ES-I3 (cell line): ENCODE measurements at regions not wholly inside any gene's neighbourhood (a gene's known extent, or its start where the extent isn't known, plus 50 kb on each side); places are given as distances from the start of the nearest gene placed in this dataset.

Source experiments
- H3K36me3 ChIP-seq: 2 replicates; pipeline ENCODE4 v1.6.1; 2013; ENCODE audit warnings: mild to moderate bottlenecking, low read length, control low read depth, moderate library complexity; ENCODE audit not compliant: insufficient read depth
- H3K4me1 ChIP-seq: 2 replicates; pipeline ENCODE4 v1.6.1; 2013; ENCODE audit warnings: mild to moderate bottlenecking, control low read depth, low read length; ENCODE audit not compliant: insufficient read depth
- H3K9ac ChIP-seq: 2 replicates; pipeline ENCODE4 v1.6.1; 2013; ENCODE audit warnings: low read depth, mild to moderate bottlenecking, low read length, moderate library complexity
- H3K9me3 ChIP-seq: 2 replicates; pipeline ENCODE4 v1.6.1; 2013; ENCODE audit warnings: mild to moderate bottlenecking, low read length, moderate library complexity; ENCODE audit not compliant: control insufficient read depth, insufficient read depth

GRCh38 chr5:171612749-171613148 is 172.9 kb upstream of the SMIM23 start:
- Histone ChIP-seq H3K9ac (no peak overlapping the region), H3K36me3 (no peaks in the 10 kb centered on the region), H3K4me1 (peaks cover 16% of the 10 kb centered on the region), H3K9me3 (no peaks in the 10 kb centered on the region; the same call in none of the 2 replicates)

- H3K4me1 ChIP-seq = peaks cover 19% of the 10 kb centered on the region
- H3K9ac ChIP-seq = no peak overlapping the region
- H3K36me3 ChIP-seq = no peaks in the 10 kb centered on the region
- no peaks in the 10 kb centered on the region; the same call in none of the 2 replicates for H3K9me3 ChIP-seq
These were observed 171.1 kb upstream of the SMIM23 start for GRCh38 chr5:171614511-171614910.

- no peak overlapping the region for H3K9ac ChIP-seq
These were observed 170.5 kb upstream of the SMIM23 start for GRCh38 chr5:171614971-171615653.

GRCh38 chr5:171615705-171616640 is 169.6 kb upstream of the SMIM23 start:
- no peaks in the 10 kb centered on the region; the same call in none of the 2 replicates for H3K9me3 ChIP-seq
- H3K4me1 ChIP-seq = peaks cover 19% of the 10 kb centered on the region
- H3K36me3 ChIP-seq = no peaks in the 10 kb centered on the region
- no peak overlapping the region for H3K9ac ChIP-seq

More at GRCh38 chr5:171614971-171615653, 170.5 kb upstream of the SMIM23 start:
- Histone ChIP-seq H3K4me1 (peaks cover 19% of the 10 kb centered on the region), H3K9me3 (no peaks in the 10 kb centered on the region; the same call in none of the 2 replicates), H3K36me3 (no peaks in the 10 kb centered on the region)

GRCh38 chr5:171617266-171617665 is 168.4 kb upstream of the SMIM23 start:
- Histone ChIP-seq H3K9ac (no peak overlapping the region), H3K36me3 (no peaks in the 10 kb centered on the region), H3K9me3 (no peaks in the 10 kb centered on the region; the same call in none of the 2 replicates), H3K4me1 (peaks cover 21% of the 10 kb centered on the region)

- Histone ChIP-seq H3K9ac (no peak overlapping the region), H3K36me3 (no peaks in the 10 kb centered on the region), H3K9me3 (no peaks in the 10 kb centered on the region; the same call in none of the 2 replicates), H3K4me1 (peaks cover 29% of the 10 kb centered on the region)
These were observed 167.6 kb upstream of the SMIM23 start for GRCh38 chr5:171617817-171618591.

- Histone ChIP-seq H3K9me3 (no peaks in the 10 kb centered on the region), H3K4me1 (peaks cover 36% of the 10 kb centered on the region), H3K9ac (no peak overlapping the region), H3K36me3 (no peaks in the 10 kb centered on the region)
These were observed 166.4 kb upstream of the SMIM23 start for GRCh38 chr5:171619196-171619595.

GRCh38 chr5:171619744-171620143 is 165.9 kb upstream of the SMIM23 start:
- H3K4me1 ChIP-seq = peaks cover 42% of the 10 kb centered on the region
- no peaks in the 10 kb centered on the region for H3K36me3 ChIP-seq
- no peaks in the 10 kb centered on the region for H3K9me3 ChIP-seq
- no peak overlapping the region for H3K9ac ChIP-seq

DNA sequence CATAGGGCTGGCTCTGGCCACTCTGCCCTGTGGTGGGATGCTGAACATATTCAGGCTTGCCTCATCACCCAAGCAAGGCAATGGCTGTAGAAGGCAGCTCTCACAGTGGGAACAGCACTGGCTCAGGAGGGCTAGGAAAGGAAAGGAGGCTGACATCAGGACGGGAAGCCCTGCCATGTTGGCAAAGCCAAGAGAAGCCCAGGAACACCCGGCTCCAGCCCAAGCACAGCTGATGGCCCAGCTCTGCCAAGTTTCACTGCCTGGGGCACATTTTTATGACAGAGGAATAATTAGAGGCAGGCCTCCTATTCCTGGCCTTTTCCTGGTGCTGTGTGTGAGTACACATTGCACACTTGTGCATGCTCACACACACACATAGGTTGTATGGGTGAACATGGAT is 163.6 kb upstream of the SMIM23 start:
- Histone ChIP-seq H3K9me3 (no peaks in the 10 kb centered on the region), H3K9ac (no peak overlapping the region), H3K4me1 (peaks cover 30% of the 10 kb centered on the region), H3K36me3 (no peaks in the 10 kb centered on the region)

- H3K4me1 ChIP-seq = peaks cover 27% of the 10 kb centered on the region
- H3K9ac ChIP-seq = no peak overlapping the region
- no peaks in the 10 kb centered on the region for H3K9me3 ChIP-seq
- no peaks in the 10 kb centered on the region for H3K36me3 ChIP-seq
These were observed 162.5 kb upstream of the SMIM23 start for GRCh38 chr5:171623107-171623506.

DNA sequence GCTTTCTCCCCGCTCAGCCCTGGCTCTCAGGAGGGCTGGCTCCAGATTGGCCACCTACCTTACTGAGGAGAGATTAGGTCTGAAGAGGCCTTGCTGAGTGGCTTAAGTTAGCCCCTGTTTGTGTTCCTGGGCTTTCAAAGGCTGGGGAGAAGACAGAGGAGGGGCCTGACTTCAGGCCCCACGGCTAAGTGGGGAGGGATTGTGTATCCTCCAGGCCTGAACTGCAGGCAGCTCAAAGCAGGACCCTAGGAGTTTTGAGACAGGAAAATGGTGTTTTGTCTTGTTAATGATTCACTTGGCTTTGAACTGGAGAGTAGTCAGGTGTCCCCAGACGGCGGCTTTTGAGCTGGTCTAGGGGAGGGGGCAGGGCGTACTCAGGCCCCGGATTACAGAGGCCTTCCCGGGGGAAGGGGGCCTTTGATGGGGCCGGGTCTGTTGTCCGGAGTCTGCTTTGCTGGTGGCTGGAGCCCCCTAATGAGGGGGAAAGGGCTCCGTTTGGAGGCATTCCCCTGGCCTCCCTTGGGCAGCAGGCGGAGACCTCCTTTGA is 162.0 kb upstream of the SMIM23 start:
- Histone ChIP-seq H3K9me3 (no peaks in the 10 kb centered on the region), H3K9ac (no peak overlapping the region), H3K4me1 (peaks cover 25% of the 10 kb centered on the region), H3K36me3 (no peaks in the 10 kb centered on the region)

- H3K4me1 ChIP-seq = peaks cover 32% of the 10 kb centered on the region
- no peaks in the 10 kb centered on the region for H3K9me3 ChIP-seq
- H3K36me3 ChIP-seq = no peaks in the 10 kb centered on the region
- H3K9ac ChIP-seq = no peak overlapping the region
These were observed 161.2 kb upstream of the SMIM23 start for GRCh38 chr5:171624396-171624795.

GRCh38 chr5:171625646-171626045 is 160.0 kb upstream of the SMIM23 start:
- H3K4me1 ChIP-seq = peaks cover 38% of the 10 kb centered on the region
- no peak overlapping the region for H3K9ac ChIP-seq
- H3K36me3 ChIP-seq = no peaks in the 10 kb centered on the region
- H3K9me3 ChIP-seq = no peaks in the 10 kb centered on the region
